Caco-2 (cell line): ENCODE measurements at regions not wholly inside any gene's neighbourhood (a gene's known extent, or its start where the extent isn't known, plus 50 kb on each side); places are given as distances from the start of the nearest gene placed in this dataset.

Experiments used
- BruUV-seq: library from RNA; stranded (reverse); fragments of 400-500 nt; replicated peaks from 2 replicates; lab custom pipeline; 2021; lab: Mats Ljungman, UMichigan
- CTCF ChIA-PET: fragments of 300-600 bp; sonication (Branson Sonifier 250); formaldehyde crosslinking; loops from one replicate; lab custom pipeline; 2022; ENCODE audit warnings: antibody characterized with exemption; lab: Charles Lee
- POLR2A ChIA-PET: fragments of 300-600 bp; sonication (Branson Sonifier 250); formaldehyde crosslinking; loops from one replicate; lab custom pipeline; 2022; ENCODE audit warnings: antibody characterized with exemption; lab: Charles Lee
- DNase-seq, 2 experiments: peaks; one replicate each; pipeline versions ENCODE4 v3.0.0 to v3.0.0-alpha.2; 2020 to 2022
- H3K27me3 ChIP-seq: replicated peaks from 2 replicates; pipeline ENCODE4 v1.6.0; 2011; ENCODE audit warnings: low read length; ENCODE audit not compliant: control insufficient read depth, insufficient read depth
- H3K36me3 ChIP-seq: 2 replicates; pipeline ENCODE4 v1.5.1; 2011; ENCODE audit warnings: low read length; ENCODE audit not compliant: control insufficient read depth, insufficient read depth
- H3K4me1 ChIP-seq: fragments of 250-450 bp; sonication (Bioruptor Pico); 2 replicates; pipeline ENCODE4 v1.5.1; 2020; ENCODE audit warnings: mild to moderate bottlenecking
- H3K4me3 ChIP-seq: 2 replicates; pipeline ENCODE4 v1.5.1; 2011; ENCODE audit warnings: low read depth, mild to moderate bottlenecking, control low read depth, low read length
- H3K9me3 ChIP-seq: fragments of 250-450 bp; sonication (Bioruptor Pico); 2 replicates; pipeline ENCODE4 v1.5.1; 2020; ENCODE audit warnings: mild to moderate bottlenecking, moderate library complexity
- H3K27ac Mint-ChIP-seq: one replicate; pipeline ENCODE4 v1.8.0; 2022; ENCODE audit warnings: mixed read lengths; ENCODE audit not compliant: unreplicated experiment
- H3K27me3 Mint-ChIP-seq: one replicate; pipeline ENCODE4 v1.8.0; 2022; ENCODE audit warnings: mixed read lengths; ENCODE audit not compliant: insufficient read depth, unreplicated experiment
- H3K36me3 Mint-ChIP-seq: one replicate; pipeline ENCODE4 v1.8.0; 2022; ENCODE audit warnings: mild to moderate bottlenecking, mixed read lengths; ENCODE audit not compliant: insufficient read depth, unreplicated experiment
- H3K4me1 Mint-ChIP-seq: one replicate; pipeline ENCODE4 v1.8.0; 2022; ENCODE audit warnings: low read depth, mixed read lengths; ENCODE audit not compliant: unreplicated experiment
- H3K4me3 Mint-ChIP-seq: one replicate; pipeline ENCODE4 v1.8.0; 2022; ENCODE audit warnings: mild to moderate bottlenecking, moderate library complexity, mixed read lengths; ENCODE audit not compliant: unreplicated experiment
- H3K9me3 Mint-ChIP-seq: one replicate; pipeline ENCODE4 v1.8.0; 2022; ENCODE audit warnings: mixed read lengths; ENCODE audit not compliant: unreplicated experiment
- intact Hi-C: fragments of 100-400 bp; cut with micrococcal nuclease; formaldehyde crosslinking; loops from one replicate; pipeline ENCODE4 v1.10.0; 2022; ENCODE audit not compliant: unreplicated experiment
- TF ChIP-seq, protein P1 (sequence below), 2 experiments: fragments of 200-600 bp in 1 of 2; IDR thresholded peaks; 1 replicate in 1 of 2; 2 replicates in 1 of 2; pipeline versions ENCODE4 v1.5.1 to v1.8.0; 2011 to 2022; ENCODE audit warnings: antibody characterized with exemption in 1 of 2, control low read depth in 1 of 2, inconsistent platforms in 1 of 2, low read depth in 1 of 2, low read length in 1 of 2, mild to moderate bottlenecking in 1 of 2, moderate library complexity in 1 of 2; ENCODE audit not compliant: insufficient read depth in 1 of 2, severe bottlenecking in 1 of 2, unreplicated experiment in 1 of 2

DNA sequence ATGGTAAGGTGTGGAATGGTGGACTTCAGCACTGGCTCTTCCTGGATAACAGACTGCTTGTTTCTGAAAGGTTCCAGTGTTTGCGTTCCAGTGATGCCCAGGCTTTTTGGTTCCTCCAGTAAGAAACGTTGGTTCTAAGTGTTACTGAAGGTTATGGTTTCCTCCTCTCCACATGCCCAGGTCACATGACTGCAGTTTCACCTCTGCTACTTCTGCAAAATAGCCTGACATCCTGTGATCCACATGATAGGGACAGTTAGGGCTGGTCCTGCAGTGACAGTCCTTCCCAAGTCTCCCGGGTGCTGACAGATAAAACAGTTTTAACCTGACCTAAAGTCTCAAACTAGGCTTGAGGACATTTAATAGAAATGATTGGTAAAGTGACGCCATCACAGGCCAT, 132.2 kb upstream of the CST7 start:
- BruUV-seq, result no TSS peak
- no peak overlapping the region for H3K4me3 Mint-ChIP-seq
- intact Hi-C loops, result no loop called here
- Histone ChIP-seq H3K4me1 (no peaks in the 10 kb centered on the region), H3K9me3 (no peaks in the 10 kb centered on the region), H3K27me3 (no peaks in the 10 kb centered on the region; the same call in 1 of the 2 replicates), H3K36me3 (no peaks in the 10 kb centered on the region), H3K4me3 (no peak overlapping the region)
- H3K36me3 Mint-ChIP-seq, result no peaks in the 10 kb centered on the region
- TF ChIP-seq, protein P1, sequence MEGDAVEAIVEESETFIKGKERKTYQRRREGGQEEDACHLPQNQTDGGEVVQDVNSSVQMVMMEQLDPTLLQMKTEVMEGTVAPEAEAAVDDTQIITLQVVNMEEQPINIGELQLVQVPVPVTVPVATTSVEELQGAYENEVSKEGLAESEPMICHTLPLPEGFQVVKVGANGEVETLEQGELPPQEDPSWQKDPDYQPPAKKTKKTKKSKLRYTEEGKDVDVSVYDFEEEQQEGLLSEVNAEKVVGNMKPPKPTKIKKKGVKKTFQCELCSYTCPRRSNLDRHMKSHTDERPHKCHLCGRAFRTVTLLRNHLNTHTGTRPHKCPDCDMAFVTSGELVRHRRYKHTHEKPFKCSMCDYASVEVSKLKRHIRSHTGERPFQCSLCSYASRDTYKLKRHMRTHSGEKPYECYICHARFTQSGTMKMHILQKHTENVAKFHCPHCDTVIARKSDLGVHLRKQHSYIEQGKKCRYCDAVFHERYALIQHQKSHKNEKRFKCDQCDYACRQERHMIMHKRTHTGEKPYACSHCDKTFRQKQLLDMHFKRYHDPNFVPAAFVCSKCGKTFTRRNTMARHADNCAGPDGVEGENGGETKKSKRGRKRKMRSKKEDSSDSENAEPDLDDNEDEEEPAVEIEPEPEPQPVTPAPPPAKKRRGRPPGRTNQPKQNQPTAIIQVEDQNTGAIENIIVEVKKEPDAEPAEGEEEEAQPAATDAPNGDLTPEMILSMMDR (IDR thresholded peaks at IDR 0.05; ENCODE audit: insufficient read depth in 1 of 2, low read depth in 1 of 2, low read length in 1 of 2, severe bottlenecking in 1 of 2, unreplicated experiment in 1 of 2), result no peak
- no peak overlapping the region for H3K27ac Mint-ChIP-seq
- DNase-seq, result no peak
- H3K9me3 Mint-ChIP-seq, result no peaks in the 10 kb centered on the region
- peaks cover 13% of the 10 kb centered on the region for H3K27me3 Mint-ChIP-seq
- H3K4me1 Mint-ChIP-seq, result no peaks in the 10 kb centered on the region
- POLR2A ChIA-PET, result no interaction called here
- CTCF ChIA-PET, result no interaction called here

DNA sequence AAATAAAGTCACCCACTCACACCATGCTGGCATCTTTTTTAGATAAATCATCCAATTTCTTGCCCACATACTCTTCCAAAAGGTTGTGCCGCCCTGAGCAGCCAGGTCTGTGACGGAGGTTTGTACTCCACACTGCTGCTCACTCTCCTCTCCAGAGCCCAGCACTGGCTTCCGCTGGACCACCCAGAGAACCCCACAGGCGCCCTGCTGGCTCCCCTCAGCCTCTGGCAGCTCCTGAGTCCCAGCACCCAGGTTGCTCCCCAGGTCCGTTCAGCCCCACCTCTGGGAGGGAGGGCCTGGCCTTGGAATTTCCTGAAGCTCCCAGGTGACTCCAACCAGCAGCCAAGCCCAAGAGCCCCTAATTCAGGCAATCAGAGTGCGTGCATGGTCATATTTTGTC, 131.7 kb upstream of the CST7 start:
- Mint-ChIP-seq H3K9me3 (no peaks in the 10 kb centered on the region), H3K4me1 (no peaks in the 10 kb centered on the region), H3K36me3 (no peaks in the 10 kb centered on the region), H3K27ac (no peak overlapping the region), H3K4me3 (no peak overlapping the region), H3K27me3 (peaks cover 18% of the 10 kb centered on the region)
- ChIA-PET CTCF (no interaction called here), POLR2A (no interaction called here)
- TF ChIP-seq, protein P1 (IDR thresholded peaks at IDR 0.05; ENCODE audit: insufficient read depth in 1 of 2, low read depth in 1 of 2, low read length in 1 of 2, severe bottlenecking in 1 of 2, unreplicated experiment in 1 of 2), result no peak
- Histone ChIP-seq H3K27me3 (no peaks in the 10 kb centered on the region; the same call in 1 of the 2 replicates), H3K4me3 (no peak overlapping the region), H3K4me1 (no peaks in the 10 kb centered on the region), H3K9me3 (no peaks in the 10 kb centered on the region), H3K36me3 (no peaks in the 10 kb centered on the region)
- no TSS peak for BruUV-seq
- intact Hi-C loops, result no loop called here
- DNase-seq, result no peak

DNA sequence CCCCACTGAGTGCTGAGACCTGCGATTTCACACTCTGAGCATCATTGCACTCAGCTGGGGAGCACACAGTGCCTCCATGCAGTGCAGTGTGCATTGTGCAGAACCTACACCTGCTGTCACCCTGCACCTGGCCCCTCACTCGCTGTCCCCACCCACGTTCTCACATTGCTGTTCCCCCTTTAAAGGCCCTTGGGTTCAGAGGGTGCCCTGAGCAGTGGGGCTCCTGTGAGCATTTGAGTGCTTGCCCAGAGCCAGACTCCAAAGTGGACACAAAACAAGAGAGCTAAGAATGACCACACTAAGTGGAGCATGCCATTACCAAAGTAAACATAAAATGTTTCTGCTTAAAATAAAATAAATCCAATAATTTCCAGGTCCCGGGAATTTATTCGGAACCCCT, 131.0 kb upstream of the CST7 start:
- H3K4me1 ChIP-seq, result no peaks in the 10 kb centered on the region
- H3K36me3 ChIP-seq, result no peaks in the 10 kb centered on the region
- TF ChIP-seq, protein P1 (IDR thresholded peaks at IDR 0.05; ENCODE audit: insufficient read depth in 1 of 2, low read depth in 1 of 2, low read length in 1 of 2, severe bottlenecking in 1 of 2, unreplicated experiment in 1 of 2), result no peak
- Mint-ChIP-seq H3K4me1 (no peaks in the 10 kb centered on the region), H3K9me3 (no peaks in the 10 kb centered on the region), H3K27me3 (peaks cover 21% of the 10 kb centered on the region), H3K4me3 (no peak overlapping the region), H3K27ac (no peak overlapping the region), H3K36me3 (no peaks in the 10 kb centered on the region)
- H3K9me3 ChIP-seq, result no peaks in the 10 kb centered on the region
- ChIA-PET CTCF (no interaction called here), POLR2A (no interaction called here)
- H3K4me3 ChIP-seq, result no peak overlapping the region
- no peak for DNase-seq
- no TSS peak for BruUV-seq
- intact Hi-C loops, result no loop called here
- H3K27me3 ChIP-seq, result no peaks in the 10 kb centered on the region; the same call in 1 of the 2 replicates
